Liver (tissue), 3 donors: ENCODE measurements at regions not wholly inside any gene's neighbourhood (a gene's known extent, or its start where the extent isn't known, plus 50 kb on each side); places are given as distances from the start of the nearest gene placed in this dataset.

ENCODE experiments used
- ATF3 ChIP-seq: IDR thresholded peaks from 2 replicates; pipeline ENCODE4 v1.6.1; 2016; ENCODE audit warnings: antibody characterized with exemption
- GABPA ChIP-seq, 2 donors: IDR thresholded peaks in 1 of 2; conservative IDR thresholded peaks in 1 of 2; 2 replicates each; pipeline ENCODE4 v1.6.1; 2016; ENCODE audit warnings: antibody characterized with exemption in 2 of 2, mild to moderate bottlenecking in 1 of 2, moderate library complexity in 1 of 2
- JUND ChIP-seq, 2 donors: IDR thresholded peaks; 2 replicates each; pipeline ENCODE4 v1.6.1; 2016; ENCODE audit warnings: antibody characterized with exemption in 2 of 2
- REST ChIP-seq: IDR thresholded peaks from 2 replicates; pipeline ENCODE4 v1.6.1; 2016; ENCODE audit warnings: antibody characterized with exemption, mild to moderate bottlenecking
- RXRA ChIP-seq, 2 donors: IDR thresholded peaks; 2 replicates each; pipeline ENCODE4 v1.6.1; 2017 to 2018; ENCODE audit warnings: antibody characterized with exemption in 2 of 2, mild to moderate bottlenecking in 1 of 2
- TAF1 ChIP-seq: conservative IDR thresholded peaks from 2 replicates; pipeline ENCODE4 v1.6.1; 2016; ENCODE audit warnings: antibody characterized with exemption, mild to moderate bottlenecking
- YY1 ChIP-seq: IDR thresholded peaks from 2 replicates; pipeline ENCODE4 v1.6.1; 2016; ENCODE audit warnings: antibody characterized with exemption, mild to moderate bottlenecking
- ZBTB33 ChIP-seq: IDR thresholded peaks from 2 replicates; pipeline ENCODE4 v1.6.1; 2016; ENCODE audit warnings: antibody characterized with exemption
- TF ChIP-seq, protein P1 (sequence below): fragments of 150-350 bp; IDR thresholded peaks from 2 replicates; pipeline ENCODE4 v1.5.1; 2017; ENCODE audit warnings: improper control_type of control experiment, low read depth, low read length; ENCODE audit not compliant: missing input control
- donor health status: healthy.
- donor health status: healthy.

GRCh38 chr3:34275811-34276210 lies 477.4 kb downstream of the PDCD6IP start:
- TF ChIP-seq, protein P1, sequence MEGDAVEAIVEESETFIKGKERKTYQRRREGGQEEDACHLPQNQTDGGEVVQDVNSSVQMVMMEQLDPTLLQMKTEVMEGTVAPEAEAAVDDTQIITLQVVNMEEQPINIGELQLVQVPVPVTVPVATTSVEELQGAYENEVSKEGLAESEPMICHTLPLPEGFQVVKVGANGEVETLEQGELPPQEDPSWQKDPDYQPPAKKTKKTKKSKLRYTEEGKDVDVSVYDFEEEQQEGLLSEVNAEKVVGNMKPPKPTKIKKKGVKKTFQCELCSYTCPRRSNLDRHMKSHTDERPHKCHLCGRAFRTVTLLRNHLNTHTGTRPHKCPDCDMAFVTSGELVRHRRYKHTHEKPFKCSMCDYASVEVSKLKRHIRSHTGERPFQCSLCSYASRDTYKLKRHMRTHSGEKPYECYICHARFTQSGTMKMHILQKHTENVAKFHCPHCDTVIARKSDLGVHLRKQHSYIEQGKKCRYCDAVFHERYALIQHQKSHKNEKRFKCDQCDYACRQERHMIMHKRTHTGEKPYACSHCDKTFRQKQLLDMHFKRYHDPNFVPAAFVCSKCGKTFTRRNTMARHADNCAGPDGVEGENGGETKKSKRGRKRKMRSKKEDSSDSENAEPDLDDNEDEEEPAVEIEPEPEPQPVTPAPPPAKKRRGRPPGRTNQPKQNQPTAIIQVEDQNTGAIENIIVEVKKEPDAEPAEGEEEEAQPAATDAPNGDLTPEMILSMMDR: no peak
- TF ChIP-seq ZBTB33: no peak
- no peak for TF ChIP-seq YY1
- TF ChIP-seq RXRA (IDR thresholded peaks at IDR 0.05): no peak
- no peak for TF ChIP-seq TAF1
- TF ChIP-seq REST: no peak
- no peak for TF ChIP-seq ATF3
- TF ChIP-seq GABPA (IDR thresholded peaks at IDR 0.05 in 1 of 2, conservative IDR thresholded peaks at IDR 0.05 in 1 of 2): no peak
- no peak for TF ChIP-seq JUND (IDR thresholded peaks at IDR 0.05)
